HEK293 (cell line): ENCODE measurements at regions not wholly inside any gene's neighbourhood (a gene's known extent, or its start where the extent isn't known, plus 50 kb on each side); places are given as distances from the start of the nearest gene placed in this dataset.

Experiments used
- CTCF ChIA-PET: fragments of 350-600 bp; formaldehyde crosslinking; extraction: SDS; loops from one replicate; lab custom pipeline; 2021; ENCODE audit warnings: antibody characterized with exemption; lab: Yijun Ruan, JAX
- POLR2A ChIA-PET: fragments of 300-600 bp; formaldehyde crosslinking; extraction: SDS; loops from one replicate; lab custom pipeline; 2020; ENCODE audit warnings: antibody characterized with exemption, inconsistent platforms; lab: Yijun Ruan, JAX
- H3K27ac ChIP-seq: fragments of 200-500 bp; sonication (Bioruptor generic); 2 replicates; pipeline ENCODE4 v1.5.1; 2014; ENCODE audit warnings: low read depth, low read length, control low read depth, inconsistent platforms; ENCODE audit errors: extremely low read depth
- H3K36me3 ChIP-seq, 2 experiments: fragments of 200-500 bp in 1 of 2; sonication (Bioruptor generic) in 1 of 2; 1 replicate in 1 of 2; 2 replicates in 1 of 2; pipeline ENCODE4 v1.5.1; 2014 to 2017; ENCODE audit warnings: inconsistent platforms in 2 of 2, low read length in 2 of 2; ENCODE audit not compliant: control insufficient read depth in 2 of 2, insufficient read depth in 1 of 2
- H3K4me1 ChIP-seq: fragments of 200-500 bp; sonication (Bioruptor generic); 2 replicates; pipeline ENCODE4 v1.5.1; 2014; ENCODE audit warnings: mild to moderate bottlenecking, low read length, inconsistent platforms; ENCODE audit not compliant: control insufficient read depth, insufficient read depth
- H3K4me3 ChIP-seq: 2 replicates; pipeline ENCODE4 v1.5.1; 2011; ENCODE audit warnings: low read depth, mild to moderate bottlenecking, control low read depth, low read length, moderate library complexity
- H3K9me3 ChIP-seq: fragments of 200-500 bp; sonication (Bioruptor generic); 2 replicates; pipeline ENCODE4 v1.5.1; 2014; ENCODE audit warnings: low read depth, low read length, inconsistent platforms; ENCODE audit not compliant: control insufficient read depth, insufficient read depth
- KLF17 ChIP-seq: fragments of 450-650 bp; formaldehyde crosslinking; IDR thresholded peaks from 2 replicates; pipeline ENCODE4 v1.5.1; 2016; ENCODE audit warnings: missing biosample characterization, missing genetic modification characterization
- MEIS1 ChIP-seq: sonication (generic); formaldehyde crosslinking; IDR thresholded peaks from 2 replicates; pipeline ENCODE4 v1.8.1; 2022; ENCODE audit warnings: missing genetic modification reagents, mild to moderate bottlenecking, borderline replicate concordance
- REST ChIP-seq: fragments of 450-650 bp; formaldehyde crosslinking; IDR thresholded peaks from 2 replicates; pipeline ENCODE4 v1.5.1; 2016; ENCODE audit warnings: missing biosample characterization, missing genetic modification characterization
- SALL2 ChIP-seq: fragments of 450-650 bp; formaldehyde crosslinking; IDR thresholded peaks from 2 replicates; pipeline ENCODE4 v1.5.0; 2017; ENCODE audit warnings: missing biosample characterization, mild to moderate bottlenecking, missing genetic modification characterization, borderline replicate concordance
- SCRT2 ChIP-seq: fragments of 450-650 bp; formaldehyde crosslinking; IDR thresholded peaks from 2 replicates; pipeline ENCODE4 v1.5.1; 2016; ENCODE audit warnings: missing biosample characterization, missing genetic modification characterization
- SP2 ChIP-seq: fragments of 450-650 bp; formaldehyde crosslinking; IDR thresholded peaks from 2 replicates; pipeline ENCODE4 v1.5.1; 2016; ENCODE audit warnings: missing biosample characterization, missing genetic modification characterization
- SP7 ChIP-seq: fragments of 450-650 bp; formaldehyde crosslinking; IDR thresholded peaks from 2 replicates; pipeline ENCODE4 v1.5.1; 2016; ENCODE audit warnings: missing biosample characterization, missing genetic modification characterization
- YY2 ChIP-seq: fragments of 450-650 bp; formaldehyde crosslinking; IDR thresholded peaks from 2 replicates; pipeline ENCODE4 v1.5.1; 2016; ENCODE audit warnings: missing biosample characterization, missing genetic modification characterization
- ZFP41 ChIP-seq: fragments of 450-650 bp; formaldehyde crosslinking; IDR thresholded peaks from 2 replicates; pipeline ENCODE4 v1.5.1; 2016; ENCODE audit warnings: missing biosample characterization, missing genetic modification characterization, borderline replicate concordance
- ZNF132 ChIP-seq: fragments of 450-650 bp; formaldehyde crosslinking; IDR thresholded peaks from 2 replicates; pipeline ENCODE4 v1.5.1; 2017; ENCODE audit warnings: missing biosample characterization, missing genetic modification characterization, borderline replicate concordance
- ZNF184 ChIP-seq: fragments of 450-650 bp; IDR thresholded peaks from 2 replicates; pipeline ENCODE4 v1.5.1; 2018; ENCODE audit warnings: missing biosample characterization, mild to moderate bottlenecking, missing genetic modification characterization
- ZNF202 ChIP-seq: fragments of 450-650 bp; formaldehyde crosslinking; IDR thresholded peaks from 2 replicates; pipeline ENCODE4 v1.5.1; 2016; ENCODE audit warnings: missing biosample characterization, missing genetic modification characterization, borderline replicate concordance
- ZNF214 ChIP-seq: fragments of 450-650 bp; formaldehyde crosslinking; IDR thresholded peaks from 2 replicates; pipeline ENCODE4 v1.5.1; 2017; ENCODE audit warnings: missing biosample characterization, mild to moderate bottlenecking, missing genetic modification characterization, borderline replicate concordance
- ZNF221 ChIP-seq: fragments of 450-650 bp; formaldehyde crosslinking; IDR thresholded peaks from 2 replicates; pipeline ENCODE4 v1.5.1; 2017; ENCODE audit warnings: missing biosample characterization, missing genetic modification characterization, borderline replicate concordance
- ZNF292 ChIP-seq: fragments of 450-650 bp; formaldehyde crosslinking; IDR thresholded peaks from 2 replicates; pipeline ENCODE4 v1.5.1; 2016; ENCODE audit warnings: low read depth, missing biosample characterization, missing genetic modification characterization, borderline replicate concordance
- ZNF311 ChIP-seq: fragments of 450-650 bp; formaldehyde crosslinking; IDR thresholded peaks from 2 replicates; pipeline ENCODE4 v1.5.1; 2017; ENCODE audit warnings: missing biosample characterization, missing genetic modification characterization, borderline replicate concordance
- ZNF341 ChIP-seq: fragments of 450-650 bp; formaldehyde crosslinking; IDR thresholded peaks from 2 replicates; pipeline ENCODE4; 2016; ENCODE audit warnings: low read depth, missing biosample characterization, missing genetic modification characterization
- ZNF366 ChIP-seq: fragments of 450-650 bp; formaldehyde crosslinking; conservative IDR thresholded peaks from 2 replicates; pipeline ENCODE4 v1.5.1; 2016; ENCODE audit warnings: missing biosample characterization, missing genetic modification characterization
- ZNF404 ChIP-seq: fragments of 450-650 bp; formaldehyde crosslinking; IDR thresholded peaks from 2 replicates; pipeline ENCODE4 v1.5.1; 2017; ENCODE audit warnings: missing biosample characterization, missing genetic modification characterization
- ZNF426 ChIP-seq: fragments of 450-650 bp; formaldehyde crosslinking; IDR thresholded peaks from 2 replicates; pipeline ENCODE4 v1.5.1; 2017; ENCODE audit warnings: missing biosample characterization, missing genetic modification characterization, mild to moderate bottlenecking, inconsistent platforms, moderate library complexity
- ZNF510 ChIP-seq: fragments of 450-650 bp; formaldehyde crosslinking; IDR thresholded peaks from 2 replicates; pipeline ENCODE4 v1.5.1; 2018; ENCODE audit warnings: mild to moderate bottlenecking, missing genetic modification characterization, missing biosample characterization; ENCODE audit not compliant: insufficient replicate concordance
- ZNF571 ChIP-seq: fragments of 450-650 bp; formaldehyde crosslinking; IDR thresholded peaks from 2 replicates; pipeline ENCODE4 v1.5.0; 2017; ENCODE audit warnings: missing biosample characterization, missing genetic modification characterization
- ZNF600 ChIP-seq: fragments of 450-650 bp; formaldehyde crosslinking; IDR thresholded peaks from 2 replicates; pipeline ENCODE4 v1.5.1; 2016; ENCODE audit warnings: missing biosample characterization, missing genetic modification characterization
- ZNF629 ChIP-seq: fragments of 450-650 bp; formaldehyde crosslinking; IDR thresholded peaks from 2 replicates; pipeline ENCODE4 v1.5.1; 2017; ENCODE audit warnings: missing biosample characterization, missing genetic modification characterization
- ZNF692 ChIP-seq: fragments of 450-650 bp; formaldehyde crosslinking; IDR thresholded peaks from 2 replicates; pipeline ENCODE4 v1.5.1; 2016; ENCODE audit warnings: missing biosample characterization, missing genetic modification characterization
- ZNF701 ChIP-seq: fragments of 450-650 bp; formaldehyde crosslinking; IDR thresholded peaks from 2 replicates; pipeline ENCODE4 v1.5.1; 2016; ENCODE audit warnings: missing biosample characterization, missing genetic modification characterization
- ZNF768 ChIP-seq: fragments of 450-650 bp; formaldehyde crosslinking; IDR thresholded peaks from 2 replicates; pipeline ENCODE4 v1.5.1; 2018; ENCODE audit warnings: missing biosample characterization, mild to moderate bottlenecking, missing genetic modification characterization
- ZNF777 ChIP-seq: fragments of 450-650 bp; formaldehyde crosslinking; IDR thresholded peaks from 2 replicates; pipeline ENCODE4 v1.5.1; 2017; ENCODE audit warnings: missing biosample characterization, missing genetic modification characterization, borderline replicate concordance

- no peak overlapping the region for H3K4me3 ChIP-seq
- no peak overlapping the region for H3K27ac ChIP-seq
- POLR2A ChIA-PET, result no interaction called here
- TF ChIP-seq SP7 (tag by site-specific recombination) (no peak), ZNF221 (no peak), ZNF366 (tag by site-specific recombination) (no peak), ZNF214 (no peak), ZNF202 (no peak), SCRT2 (tag by site-specific recombination) (no peak), ZNF629 (no peak), ZNF510 (tag by site-specific recombination) (no peak), ZNF132 (tag by site-specific recombination) (no peak), SP2 (no peak), YY2 (tag by site-specific recombination) (no peak), ZNF292 (tag by site-specific recombination) (no peak), KLF17 (tag by site-specific recombination) (no peak), ZNF571 (tag by site-specific recombination) (no peak), ZNF341 (tag by site-specific recombination) (no peak)
- H3K36me3 ChIP-seq, result no peaks in the 10 kb centered on the region
- no peaks in the 10 kb centered on the region for H3K4me1 ChIP-seq
- H3K9me3 ChIP-seq, result no peaks in the 10 kb centered on the region
- CTCF ChIA-PET, result no interaction called here
Observed at GRCh38 chr4:27921231-27921630, 1060.6 kb downstream of the STIM2 start.

GRCh38 chr4:27928761-27929540 is 1068.3 kb downstream of the STIM2 start:
- no peak overlapping the region for H3K4me3 ChIP-seq
- H3K36me3 ChIP-seq, result no peaks in the 10 kb centered on the region
- ChIA-PET CTCF (no interaction called here), POLR2A (no interaction called here)
- no peak overlapping the region for H3K27ac ChIP-seq
- H3K9me3 ChIP-seq, result no peaks in the 10 kb centered on the region
- no peaks in the 10 kb centered on the region for H3K4me1 ChIP-seq
- no peak for TF ChIP-seq ZFP41 (tag by site-specific recombination)
- TF ChIP-seq MEIS1 (CRISPR knock-in tag), result no peak
- TF ChIP-seq ZNF768 (tag by site-specific recombination), result no peak
- no peak for TF ChIP-seq ZNF600 (tag by site-specific recombination)
- TF ChIP-seq SP7 (tag by site-specific recombination), result no peak
- TF ChIP-seq ZNF426 (tag by site-specific recombination), result no peak

GRCh38 chr4:27930291-27930690 is 1069.7 kb downstream of the STIM2 start:
- CTCF ChIA-PET, result no interaction called here
- POLR2A ChIA-PET, result no interaction called here
- H3K36me3 ChIP-seq, result no peaks in the 10 kb centered on the region
- no peak for TF ChIP-seq SALL2 (tag by site-specific recombination)
- TF ChIP-seq ZNF184, result no peak
- no peak for TF ChIP-seq ZNF311 (tag by site-specific recombination)
- TF ChIP-seq ZNF404 (tag by site-specific recombination), result no peak
- TF ChIP-seq ZNF777, result no peak
- no peak for TF ChIP-seq ZNF692 (tag by site-specific recombination)
- no peak for TF ChIP-seq ZNF221
- TF ChIP-seq ZNF701 (tag by site-specific recombination), result no peak
- TF ChIP-seq REST (tag by site-specific recombination), result no peak

More at GRCh38 chr4:27930291-27930690, 1069.7 kb downstream of the STIM2 start:
- no peaks in the 10 kb centered on the region for H3K4me1 ChIP-seq
- no peak overlapping the region for H3K27ac ChIP-seq
- H3K9me3 ChIP-seq, result no peaks in the 10 kb centered on the region
- no peak overlapping the region for H3K4me3 ChIP-seq
